Body of pancreas (tissue), 4 donors: ENCODE measurements at regions not wholly inside any gene's neighbourhood (a gene's known extent, or its start where the extent isn't known, plus 50 kb on each side); places are given as distances from the start of the nearest gene placed in this dataset.

ENCODE experiments used
- CTCF ChIP-seq, 7 experiments: fragments of 450-650 bp in 4 of 7; fragments of 200-600 bp in 3 of 7; sonication (generic) in 3 of 7; IDR thresholded peaks; one replicate each; pipeline ENCODE4 v1.5.1; 2016 to 2019; ENCODE audit warnings: antibody characterized with exemption in 7 of 7
- POLR2A ChIP-seq, 3 donors: fragments of 450-650 bp; IDR thresholded peaks; one replicate each; pipeline ENCODE4 v1.6.1; 2016; ENCODE audit warnings: antibody characterized with exemption in 3 of 3, mild to moderate bottlenecking in 2 of 3

- TF ChIP-seq CTCF (IDR thresholded peaks at IDR 0.05) (no peak), POLR2A (IDR thresholded peaks at IDR 0.05) (no peak)
Measured at GRCh38 chr10:78210548-78210947, 176.9 kb downstream of the RPS24 start.
